ENCODE measurements at regions not wholly inside any gene's neighbourhood (a gene's known extent, or its start where the extent isn't known, plus 50 kb on each side); places are given as distances from the start of the nearest gene placed in this dataset.

GRCh38 chr2:8082840-8083239 lies 599.0 kb upstream of the ID2 start:
- TF ChIP-seq CTCF (conservative IDR thresholded peaks at IDR 0.05), result no peak
- H3K4me3 Mint-ChIP-seq, result no peak overlapping the region

GRCh38 chr2:8086357-8086756 lies 595.5 kb upstream of the ID2 start:
- Mint-ChIP-seq H3K27me3 (ENCODE audit: insufficient read depth) (peaks cover 2% of the 10 kb centered on the region), H3K36me3 (ENCODE audit: low read depth) (no peaks in the 10 kb centered on the region), H3K27ac (no peak overlapping the region), H3K4me1 (no peaks in the 10 kb centered on the region), H3K9me3 (no peaks in the 10 kb centered on the region), H3K4me3 (no peak overlapping the region)
- no peak overlapping the region for H3K4me3 ChIP-seq (ENCODE audit: low read length)
- TF ChIP-seq CTCF (conservative IDR thresholded peaks at IDR 0.05), result no peak
- 83 to 90% methylated on average over 1 to 2 of the region's 2 CpGs for WGBS, 2 experiments (ENCODE audit: insufficient coverage in 1 of 2, insufficient read length in 1 of 2)
- H3K36me3 ChIP-seq (ENCODE audit: control insufficient read depth, insufficient read depth, low read length), result no peaks in the 10 kb centered on the region
- H3K9ac ChIP-seq (ENCODE audit: extremely low read depth, low read length, poor library complexity, severe bottlenecking), result no peak overlapping the region
- no peak overlapping the region for H3K27ac ChIP-seq (ENCODE audit: low read depth, low read length)
- H3K27me3 ChIP-seq (ENCODE audit: control insufficient read depth, insufficient read depth, low read length, poor library complexity, severe bottlenecking), result no peaks in the 10 kb centered on the region
- H3K9me3 ChIP-seq (ENCODE audit: control insufficient read depth, low read length), result no peaks in the 10 kb centered on the region
- no peak for DNase-seq
- no peaks in the 10 kb centered on the region for H3K4me1 ChIP-seq (ENCODE audit: control insufficient read depth, insufficient read depth, low read length)

More at GRCh38 chr2:8082840-8083239, 599.0 kb upstream of the ID2 start:
- WGBS, 2 experiments (ENCODE audit: insufficient coverage in 1 of 2, insufficient read length in 1 of 2), result 88 to 94% methylated on average over 3 of the region's 4 CpGs
- no peaks in the 10 kb centered on the region for H3K4me1 Mint-ChIP-seq
- H3K4me1 ChIP-seq (ENCODE audit: control insufficient read depth, insufficient read depth, low read length), result no peaks in the 10 kb centered on the region
- H3K9ac ChIP-seq (ENCODE audit: extremely low read depth, low read length, poor library complexity, severe bottlenecking), result no peak overlapping the region
- no peak overlapping the region for H3K27ac ChIP-seq (ENCODE audit: low read depth, low read length)
- H3K36me3 ChIP-seq (ENCODE audit: control insufficient read depth, insufficient read depth, low read length), result no peaks in the 10 kb centered on the region
- peaks cover 5% of the 10 kb centered on the region for H3K9me3 Mint-ChIP-seq
- no peaks in the 10 kb centered on the region for H3K9me3 ChIP-seq (ENCODE audit: control insufficient read depth, low read length)
- no peaks in the 10 kb centered on the region for H3K27me3 ChIP-seq (ENCODE audit: control insufficient read depth, insufficient read depth, low read length, poor library complexity, severe bottlenecking)
- H3K4me3 ChIP-seq (ENCODE audit: low read length), result no peak overlapping the region
- H3K27ac Mint-ChIP-seq, result no peak overlapping the region
- H3K27me3 Mint-ChIP-seq (ENCODE audit: insufficient read depth), result peaks cover under 1% of the 10 kb centered on the region
- DNase-seq, result no peak
- H3K36me3 Mint-ChIP-seq (ENCODE audit: low read depth), result no peaks in the 10 kb centered on the region

DNA sequence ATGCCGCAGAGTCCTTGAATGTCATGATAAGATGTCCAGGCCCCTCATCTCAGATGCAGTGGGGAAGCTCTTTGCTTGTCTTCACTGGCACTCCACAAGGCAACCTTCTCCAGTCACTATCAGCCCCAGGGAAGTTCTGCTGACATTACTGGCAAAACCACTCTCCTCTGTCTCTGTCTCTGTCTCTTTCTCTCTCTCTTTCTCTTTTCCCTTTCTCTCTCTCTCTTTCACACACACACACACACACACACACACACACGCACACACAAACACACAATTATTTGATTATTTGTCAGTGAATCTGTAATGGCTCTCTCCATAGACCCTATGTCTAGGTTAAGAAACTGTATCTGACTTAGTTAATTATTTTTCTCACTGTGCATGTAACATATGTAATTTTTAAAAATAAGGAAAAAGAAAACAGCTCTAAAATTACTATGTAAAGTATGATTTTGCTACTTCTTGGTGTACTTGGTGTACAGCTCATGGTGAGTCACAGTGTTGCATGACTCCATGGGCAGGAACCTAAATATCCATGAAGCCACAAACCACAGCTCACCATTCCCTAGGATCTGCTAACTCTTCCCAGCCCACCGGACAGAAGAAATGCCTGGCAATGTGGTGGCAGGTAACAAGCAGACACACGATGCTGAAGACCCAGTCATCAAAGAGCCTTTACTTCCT lies 594.9 kb upstream of the ID2 start:
- H3K9ac ChIP-seq (ENCODE audit: extremely low read depth, low read length, poor library complexity, severe bottlenecking), result no peak overlapping the region
- 90 to 94% methylated on average over 2 to 3 of the region's 4 CpGs for WGBS, 2 experiments (ENCODE audit: insufficient coverage in 1 of 2, insufficient read length in 1 of 2)
- H3K27me3 ChIP-seq (ENCODE audit: control insufficient read depth, insufficient read depth, low read length, poor library complexity, severe bottlenecking), result no peaks in the 10 kb centered on the region
- H3K36me3 ChIP-seq (ENCODE audit: control insufficient read depth, insufficient read depth, low read length), result no peaks in the 10 kb centered on the region
- no peaks in the 10 kb centered on the region for H3K4me1 ChIP-seq (ENCODE audit: control insufficient read depth, insufficient read depth, low read length)
- no peak for TF ChIP-seq CTCF (conservative IDR thresholded peaks at IDR 0.05)
- no peak overlapping the region for H3K27ac Mint-ChIP-seq
- peaks cover 2% of the 10 kb centered on the region for H3K27me3 Mint-ChIP-seq (ENCODE audit: insufficient read depth)
- H3K9me3 ChIP-seq (ENCODE audit: control insufficient read depth, low read length), result no peaks in the 10 kb centered on the region
- no peak overlapping the region for H3K27ac ChIP-seq (ENCODE audit: low read depth, low read length)
- no peaks in the 10 kb centered on the region for H3K4me1 Mint-ChIP-seq
- H3K4me3 Mint-ChIP-seq, result no peak overlapping the region
- no peaks in the 10 kb centered on the region for H3K9me3 Mint-ChIP-seq
- no peaks in the 10 kb centered on the region for H3K36me3 Mint-ChIP-seq (ENCODE audit: low read depth)
- no peak overlapping the region for H3K4me3 ChIP-seq (ENCODE audit: low read length)
- no peak for DNase-seq

Data from endodermal cell (in vitro differentiated cells).